Frontal cortex (tissue), 3 donors: ENCODE measurements at regions not wholly inside any gene's neighbourhood (a gene's known extent, or its start where the extent isn't known, plus 50 kb on each side); places are given as distances from the start of the nearest gene placed in this dataset.
"Not testable (repeated sequence)": the region's sequence is repeated elsewhere in the genome, so short reads cannot be mapped to it uniquely, and the experiment has no call there.

Source experiments
- DNase-seq, 2 donors: peaks; one replicate each; pipeline ENCODE4 v3.0.0; 2012; ENCODE audit warnings: low spot score in 2 of 2
- FAIRE-seq: peaks from 2 replicates; lab custom pipeline; 2012; peaks lifted over from hg19 to GRCh38; lab: Jason Lieb, UNC
- donor health status: control.
- donor health status: control.
- donor health status: control.

GRCh38 chr21:38909929-38910328 lies 104.2 kb downstream of the ETS2 start:
- DNase-seq (no peak), FAIRE-seq (no peak)

- FAIRE-seq = no peak
- no peak for DNase-seq
Observed at GRCh38 chr21:38909109-38909508, 103.4 kb downstream of the ETS2 start.

- FAIRE-seq = no peak
Observed at GRCh38 chr21:38908537-38908936, 102.8 kb downstream of the ETS2 start.

GRCh38 chr21:38905752-38906151 lies 100.0 kb downstream of the ETS2 start:
- DNase-seq (no peak), FAIRE-seq (no peak)

More at GRCh38 chr21:38908537-38908936, 102.8 kb downstream of the ETS2 start:
- no peak for DNase-seq

GRCh38 chr21:38905328-38905727 lies 99.6 kb downstream of the ETS2 start:
- no peak for DNase-seq
- no peak for FAIRE-seq

GRCh38 chr21:38903690-38904139 lies 98.0 kb downstream of the ETS2 start:
- no peak for FAIRE-seq
- no peak for DNase-seq

GRCh38 chr21:38902608-38903445 lies 97.1 kb downstream of the ETS2 start:
- no peak for FAIRE-seq
- no peak for DNase-seq

- no peak for DNase-seq
- no peak for FAIRE-seq
Observed at GRCh38 chr21:38900499-38900898, 94.8 kb downstream of the ETS2 start.

- DNase-seq, FAIRE-seq: not testable (repeated sequence)
Observed at GRCh38 chr21:38899985-38900384, 94.3 kb downstream of the ETS2 start.

- no peak for FAIRE-seq
- no peak for DNase-seq
Observed at GRCh38 chr21:38899277-38899947, 93.7 kb downstream of the ETS2 start.

- DNase-seq (no peak), FAIRE-seq (no peak)
Observed at GRCh38 chr21:38898422-38899096, 92.8 kb downstream of the ETS2 start.

- DNase-seq (no peak), FAIRE-seq (no peak)
Observed at GRCh38 chr21:38897532-38898421, 92.0 kb downstream of the ETS2 start.

- FAIRE-seq = no peak
- no peak for DNase-seq
Observed at GRCh38 chr21:38894899-38895298, 89.2 kb downstream of the ETS2 start.

- FAIRE-seq (no peak), DNase-seq (no peak)
Observed at GRCh38 chr21:38888991-38889561, 83.3 kb downstream of the ETS2 start.

GRCh38 chr21:38887749-38888148 lies 82.0 kb downstream of the ETS2 start:
- FAIRE-seq = no peak

GRCh38 chr21:38887062-38887686 lies 81.4 kb downstream of the ETS2 start:
- DNase-seq (no peak), FAIRE-seq (no peak)

More at GRCh38 chr21:38887749-38888148, 82.0 kb downstream of the ETS2 start:
- no peak for DNase-seq

GRCh38 chr21:38885909-38886308 lies 80.2 kb downstream of the ETS2 start:
- FAIRE-seq = no peak

GRCh38 chr21:38884440-38884839 lies 78.7 kb downstream of the ETS2 start:
- DNase-seq (no peak), FAIRE-seq (no peak)

More at GRCh38 chr21:38885909-38886308, 80.2 kb downstream of the ETS2 start:
- no peak for DNase-seq

GRCh38 chr21:38883142-38883541 lies 77.4 kb downstream of the ETS2 start:
- FAIRE-seq = no peak
- DNase-seq = no peak
